ENCODE measurements at regions not wholly inside any gene's neighbourhood (a gene's known extent, or its start where the extent isn't known, plus 50 kb on each side); places are given as distances from the start of the nearest gene placed in this dataset.

DNA sequence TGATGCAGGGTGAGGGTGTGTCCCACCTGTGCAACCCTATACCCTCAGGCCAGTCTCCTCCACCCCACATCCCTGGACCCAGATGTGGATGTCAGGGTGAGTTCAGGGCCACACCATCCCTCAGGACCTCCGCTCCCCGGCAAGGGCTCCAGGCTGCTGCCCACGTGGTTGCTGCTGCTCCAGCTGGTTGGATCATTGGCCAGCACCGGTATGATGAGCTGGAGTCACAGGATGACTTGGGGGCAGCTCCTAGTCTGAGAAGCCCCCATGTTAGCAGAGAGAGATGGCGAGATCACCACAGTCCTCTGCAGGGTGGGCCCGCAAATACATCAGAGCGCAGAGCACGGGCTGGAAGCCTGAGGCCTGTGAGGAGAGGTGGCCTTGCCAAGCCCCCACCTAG is 103.3 kb upstream of the GDF10 start:
- TF ChIP-seq CTCF (IDR thresholded peaks at IDR 0.05) (no peak), POLR2A (IDR thresholded peaks at IDR 0.05) (no peak)

Data from thyroid gland (tissue), 4 donors.